Peyer's patch (tissue), 4 donors: ENCODE measurements at regions not wholly inside any gene's neighbourhood (a gene's known extent, or its start where the extent isn't known, plus 50 kb on each side); places are given as distances from the start of the nearest gene placed in this dataset.

Experiments
- CTCF ChIP-seq, 6 experiments: fragments of 450-650 bp in 4 of 6; fragments of 200-600 bp in 2 of 6; sonication (generic) in 1 of 6; IDR thresholded peaks; one replicate each; pipeline ENCODE4 v1.5.1; 2017 to 2019; ENCODE audit warnings: antibody characterized with exemption in 6 of 6, mild to moderate bottlenecking in 3 of 6, moderate library complexity in 1 of 6
- POLR2A ChIP-seq, 2 donors: fragments of 450-650 bp; IDR thresholded peaks; one replicate each; pipeline ENCODE4 v1.5.1; 2017; ENCODE audit warnings: antibody characterized with exemption in 2 of 2, mild to moderate bottlenecking in 2 of 2, moderate library complexity in 2 of 2

- TF ChIP-seq CTCF (IDR thresholded peaks at IDR 0.05), result no peak
- no peak for TF ChIP-seq POLR2A (IDR thresholded peaks at IDR 0.05)
Observed at GRCh38 chr1:177686933-177687332, 282.9 kb downstream of the SEC16B start.
